ENCODE measurements at regions not wholly inside any gene's neighbourhood (a gene's known extent, or its start where the extent isn't known, plus 50 kb on each side); places are given as distances from the start of the nearest gene placed in this dataset.

DNA sequence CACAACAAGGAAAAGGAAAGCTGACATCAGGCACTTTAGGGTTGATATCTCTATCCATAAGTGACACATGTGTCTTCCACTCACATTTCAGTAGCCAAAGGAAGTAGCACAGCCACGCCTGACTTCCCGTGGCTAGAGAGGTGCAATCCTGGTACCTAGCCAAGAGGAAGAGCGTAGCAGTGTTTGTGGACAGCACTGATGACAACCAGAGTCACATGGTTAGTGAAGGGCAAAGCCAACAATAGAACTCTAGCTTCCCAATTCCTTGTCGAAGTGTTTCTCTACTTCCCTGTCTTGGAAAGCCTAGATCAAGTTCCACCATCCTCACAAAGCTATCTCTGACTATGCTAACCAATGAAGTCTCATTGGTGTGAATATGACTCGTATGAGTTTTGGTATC lies 189.2 kb downstream of the RSL24D1 start:
- TF ChIP-seq, protein P1, sequence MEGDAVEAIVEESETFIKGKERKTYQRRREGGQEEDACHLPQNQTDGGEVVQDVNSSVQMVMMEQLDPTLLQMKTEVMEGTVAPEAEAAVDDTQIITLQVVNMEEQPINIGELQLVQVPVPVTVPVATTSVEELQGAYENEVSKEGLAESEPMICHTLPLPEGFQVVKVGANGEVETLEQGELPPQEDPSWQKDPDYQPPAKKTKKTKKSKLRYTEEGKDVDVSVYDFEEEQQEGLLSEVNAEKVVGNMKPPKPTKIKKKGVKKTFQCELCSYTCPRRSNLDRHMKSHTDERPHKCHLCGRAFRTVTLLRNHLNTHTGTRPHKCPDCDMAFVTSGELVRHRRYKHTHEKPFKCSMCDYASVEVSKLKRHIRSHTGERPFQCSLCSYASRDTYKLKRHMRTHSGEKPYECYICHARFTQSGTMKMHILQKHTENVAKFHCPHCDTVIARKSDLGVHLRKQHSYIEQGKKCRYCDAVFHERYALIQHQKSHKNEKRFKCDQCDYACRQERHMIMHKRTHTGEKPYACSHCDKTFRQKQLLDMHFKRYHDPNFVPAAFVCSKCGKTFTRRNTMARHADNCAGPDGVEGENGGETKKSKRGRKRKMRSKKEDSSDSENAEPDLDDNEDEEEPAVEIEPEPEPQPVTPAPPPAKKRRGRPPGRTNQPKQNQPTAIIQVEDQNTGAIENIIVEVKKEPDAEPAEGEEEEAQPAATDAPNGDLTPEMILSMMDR (conservative IDR thresholded peaks at IDR 0.05 in 1 of 2, IDR thresholded peaks at IDR 0.05 in 1 of 2; ENCODE audit: low read depth in 1 of 2, low read length in 2 of 2), result no peak
- no peak for TF ChIP-seq EZH2 (IDR thresholded peaks at IDR 0.05; ENCODE audit: low read length, missing control alignments)

Data from fibroblast of lung (primary cell).